Hepatocyte (in vitro differentiated cells): ENCODE measurements at regions not wholly inside any gene's neighbourhood (a gene's known extent, or its start where the extent isn't known, plus 50 kb on each side); places are given as distances from the start of the nearest gene placed in this dataset.

ENCODE experiments used
- DNase-seq: peaks from one replicate; pipeline ENCODE4 v3.0.0-alpha.2; 2016; ENCODE audit warnings: low spot score
- H2AFZ ChIP-seq: fragments of 200-600 bp; sonication (generic); 2 replicates; pipeline ENCODE4 v1.6.0; 2016; ENCODE audit warnings: antibody characterized with exemption, mild to moderate bottlenecking
- H3K27ac ChIP-seq: fragments of 200-600 bp; sonication (generic); 2 replicates; pipeline ENCODE4 v1.5.1; 2016; ENCODE audit warnings: mild to moderate bottlenecking
- H3K27me3 ChIP-seq: fragments of 200-600 bp; sonication (generic); 2 replicates; pipeline ENCODE4 v1.6.1; 2016
- H3K36me3 ChIP-seq: fragments of 200-600 bp; sonication (generic); replicated peaks from 2 replicates; pipeline ENCODE4 v1.5.1; 2016; ENCODE audit warnings: low read depth; ENCODE audit not compliant: insufficient read depth
- H3K4me1 ChIP-seq: fragments of 200-600 bp; sonication (generic); 2 replicates; pipeline ENCODE4 v1.5.1; 2016; ENCODE audit warnings: mild to moderate bottlenecking, moderate library complexity; ENCODE audit not compliant: insufficient read depth
- H3K4me2 ChIP-seq: fragments of 200-600 bp; sonication (generic); 2 replicates; pipeline ENCODE4 v1.6.0; 2016
- H3K4me3 ChIP-seq: fragments of 200-600 bp; sonication (generic); 2 replicates; pipeline ENCODE4 v1.5.1; 2016; ENCODE audit warnings: mild to moderate bottlenecking
- H3K79me2 ChIP-seq: fragments of 200-600 bp; sonication (generic); 2 replicates; pipeline ENCODE4 v1.6.0; 2017; ENCODE audit warnings: mild to moderate bottlenecking
- H3K9me2 ChIP-seq: fragments of 200-600 bp; sonication (generic); replicated peaks from 2 replicates; pipeline ENCODE4 v1.6.0; 2017; ENCODE audit warnings: mild to moderate bottlenecking; ENCODE audit not compliant: insufficient read depth
- H3K9me3 ChIP-seq: fragments of 200-600 bp; sonication (generic); 2 replicates; pipeline ENCODE4 v1.5.1; 2016; ENCODE audit warnings: low read depth, mild to moderate bottlenecking
- H4K20me1 ChIP-seq: fragments of 200-600 bp; sonication (generic); 2 replicates; pipeline ENCODE4 v1.6.0; 2016; ENCODE audit warnings: mild to moderate bottlenecking; ENCODE audit not compliant: insufficient read depth, poor library complexity, severe bottlenecking
- EZH2 ChIP-seq: fragments of 200-600 bp; sonication (generic); IDR thresholded peaks from 2 replicates; pipeline ENCODE4 v1.6.1; 2016; ENCODE audit warnings: antibody characterized with exemption, mild to moderate bottlenecking, borderline replicate concordance
- EZH2phosphoT487 ChIP-seq: fragments of 200-600 bp; sonication (generic); IDR thresholded peaks from one replicate; pipeline ENCODE4 v1.6.1; 2018; ENCODE audit warnings: antibody characterized with exemption, mild to moderate bottlenecking, low read depth, moderate library complexity; ENCODE audit not compliant: unreplicated experiment, severe bottlenecking
- WGBS: methylation state at CpG from one replicate; pipeline ENCODE4 v1.1.6; 2016; ENCODE audit warnings: low lambda C conversion rate; ENCODE audit errors: missing lambda C conversion rate; 5-methylcytosine and 5-hydroxymethylcytosine counted together
- TF ChIP-seq, protein P1 (sequence below): fragments of 200-600 bp; sonication (generic); IDR thresholded peaks from 2 replicates; pipeline ENCODE4 v1.5.1; 2016; ENCODE audit warnings: antibody characterized with exemption, mild to moderate bottlenecking; ENCODE audit not compliant: poor library complexity

DNA sequence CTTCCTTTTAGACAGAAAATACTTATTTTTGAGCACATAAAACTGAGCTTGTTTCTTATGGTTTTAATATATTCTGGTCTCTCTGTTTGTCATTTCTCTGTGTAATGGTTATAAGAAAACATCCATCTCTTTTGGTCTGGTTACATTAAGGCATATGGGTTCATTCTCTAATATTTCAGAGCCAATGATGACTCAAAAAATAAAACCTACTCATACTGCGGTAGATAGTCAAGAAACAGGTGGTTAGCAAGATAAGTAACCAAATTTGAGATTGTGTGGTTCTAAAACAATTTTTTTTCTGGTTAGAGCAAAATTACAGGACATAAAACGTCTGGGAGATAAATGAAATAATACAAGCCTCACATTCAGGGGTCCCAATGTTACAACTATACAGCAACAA lies 654.5 kb downstream of the STIM2 start:
- Histone ChIP-seq H3K9me2 (no peaks in the 10 kb centered on the region), H3K4me1 (no peaks in the 10 kb centered on the region), H3K27me3 (no peaks in the 10 kb centered on the region), H3K36me3 (no peaks in the 10 kb centered on the region), H4K20me1 (no peaks in the 10 kb centered on the region), H3K79me2 (no peaks in the 10 kb centered on the region), H3K27ac (no peak overlapping the region), H3K4me3 (no peak overlapping the region), H2AFZ (no peak overlapping the region), H3K9me3 (no peaks in the 10 kb centered on the region), H3K4me2 (no peak overlapping the region)
- 71% methylated on average over 2 of the region's 2 CpGs for WGBS
- DNase-seq = no peak
- TF ChIP-seq, protein P1, sequence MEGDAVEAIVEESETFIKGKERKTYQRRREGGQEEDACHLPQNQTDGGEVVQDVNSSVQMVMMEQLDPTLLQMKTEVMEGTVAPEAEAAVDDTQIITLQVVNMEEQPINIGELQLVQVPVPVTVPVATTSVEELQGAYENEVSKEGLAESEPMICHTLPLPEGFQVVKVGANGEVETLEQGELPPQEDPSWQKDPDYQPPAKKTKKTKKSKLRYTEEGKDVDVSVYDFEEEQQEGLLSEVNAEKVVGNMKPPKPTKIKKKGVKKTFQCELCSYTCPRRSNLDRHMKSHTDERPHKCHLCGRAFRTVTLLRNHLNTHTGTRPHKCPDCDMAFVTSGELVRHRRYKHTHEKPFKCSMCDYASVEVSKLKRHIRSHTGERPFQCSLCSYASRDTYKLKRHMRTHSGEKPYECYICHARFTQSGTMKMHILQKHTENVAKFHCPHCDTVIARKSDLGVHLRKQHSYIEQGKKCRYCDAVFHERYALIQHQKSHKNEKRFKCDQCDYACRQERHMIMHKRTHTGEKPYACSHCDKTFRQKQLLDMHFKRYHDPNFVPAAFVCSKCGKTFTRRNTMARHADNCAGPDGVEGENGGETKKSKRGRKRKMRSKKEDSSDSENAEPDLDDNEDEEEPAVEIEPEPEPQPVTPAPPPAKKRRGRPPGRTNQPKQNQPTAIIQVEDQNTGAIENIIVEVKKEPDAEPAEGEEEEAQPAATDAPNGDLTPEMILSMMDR = no peak
- TF ChIP-seq EZH2 (no peak), EZH2phosphoT487 (no peak)

DNA sequence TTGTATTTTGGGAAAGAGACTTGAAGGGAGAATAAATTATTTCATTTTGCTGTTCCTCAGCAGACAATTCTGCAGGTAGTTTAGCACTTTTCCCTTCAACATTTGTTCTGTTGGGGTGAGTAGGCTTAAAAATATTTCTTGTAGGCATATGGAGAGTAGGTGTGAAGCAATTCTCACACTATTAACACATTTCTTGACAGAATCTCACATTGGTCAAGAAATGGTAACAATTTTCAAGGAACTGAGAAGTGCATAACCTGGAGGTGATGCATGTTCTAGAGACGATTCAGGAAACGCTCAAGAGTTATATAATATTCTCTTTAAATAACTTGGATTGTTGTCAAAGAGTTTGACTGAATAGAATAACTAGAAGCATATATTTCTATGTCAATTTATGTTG lies 658.2 kb downstream of the STIM2 start:
- DNase-seq = no peak
- H3K9me3 ChIP-seq = no peaks in the 10 kb centered on the region
- H3K4me1 ChIP-seq = no peaks in the 10 kb centered on the region
- H4K20me1 ChIP-seq = no peaks in the 10 kb centered on the region
- no peaks in the 10 kb centered on the region for H3K27me3 ChIP-seq
- no peaks in the 10 kb centered on the region for H3K36me3 ChIP-seq
- no peak overlapping the region for H2AFZ ChIP-seq
- H3K79me2 ChIP-seq = no peaks in the 10 kb centered on the region
- no peak overlapping the region for H3K27ac ChIP-seq
- WGBS = 73% methylated on average over 2 of the region's 2 CpGs
- H3K4me3 ChIP-seq = no peak overlapping the region
- TF ChIP-seq EZH2phosphoT487 = no peak
- TF ChIP-seq EZH2 = no peak
- TF ChIP-seq, protein P1 = no peak
- no peak overlapping the region for H3K4me2 ChIP-seq
- no peaks in the 10 kb centered on the region for H3K9me2 ChIP-seq

DNA sequence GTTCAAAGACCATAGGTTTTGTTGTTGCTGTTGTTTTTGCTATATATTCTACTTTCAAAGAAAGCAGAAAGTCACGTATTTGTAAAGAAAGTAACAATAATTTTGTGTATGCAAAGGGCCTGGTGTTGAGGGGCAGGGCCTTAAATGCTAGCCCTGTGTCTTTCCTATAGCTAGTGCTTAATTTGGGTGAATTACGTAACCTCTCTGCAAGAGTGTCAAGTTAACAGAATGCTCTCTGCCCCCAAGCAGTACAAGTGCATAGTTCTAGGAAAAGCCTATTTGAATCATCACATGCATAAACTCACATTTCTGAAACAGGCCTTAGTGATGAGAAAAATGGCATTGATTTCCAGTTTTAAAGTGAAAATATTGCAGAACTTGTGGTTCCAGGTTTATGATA lies 663.6 kb downstream of the STIM2 start:
- Histone ChIP-seq H4K20me1 (no peaks in the 10 kb centered on the region), H3K9me3 (no peaks in the 10 kb centered on the region), H3K36me3 (no peaks in the 10 kb centered on the region), H3K27me3 (no peaks in the 10 kb centered on the region), H3K27ac (no peak overlapping the region), H2AFZ (no peak overlapping the region), H3K4me3 (no peak overlapping the region), H3K4me2 (no peak overlapping the region), H3K79me2 (no peaks in the 10 kb centered on the region), H3K9me2 (no peaks in the 10 kb centered on the region), H3K4me1 (no peaks in the 10 kb centered on the region)
- no peak for DNase-seq
- no peak for TF ChIP-seq EZH2phosphoT487
- TF ChIP-seq EZH2 = no peak
- TF ChIP-seq, protein P1 = no peak
- whole genome bisulfite sequencing = 71% methylated on average over 2 of the region's 2 CpGs

DNA sequence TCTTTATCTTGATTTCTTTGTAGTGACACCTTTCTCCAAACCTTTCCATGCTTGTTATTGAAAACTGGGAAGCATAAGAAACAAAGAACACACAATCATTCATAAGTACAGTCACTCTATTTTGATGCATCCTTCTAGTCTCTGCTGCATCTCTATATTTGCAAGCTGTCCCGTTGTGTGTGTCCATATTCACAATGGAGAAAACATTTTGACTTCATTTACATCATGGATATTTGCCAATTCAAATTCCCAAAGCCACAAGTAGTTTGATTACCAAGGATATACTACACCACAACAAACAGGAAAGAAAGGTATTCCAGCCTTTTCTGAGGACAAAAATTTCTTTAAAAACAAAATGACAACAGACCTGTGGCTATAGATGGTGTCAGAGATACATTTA lies 673.8 kb downstream of the STIM2 start:
- Histone ChIP-seq H3K27me3 (no peaks in the 10 kb centered on the region), H3K4me3 (no peak overlapping the region), H2AFZ (no peak overlapping the region), H3K27ac (no peak overlapping the region), H3K79me2 (no peaks in the 10 kb centered on the region), H4K20me1 (no peaks in the 10 kb centered on the region), H3K9me2 (no peaks in the 10 kb centered on the region), H3K4me1 (no peaks in the 10 kb centered on the region), H3K36me3 (no peaks in the 10 kb centered on the region), H3K4me2 (no peak overlapping the region), H3K9me3 (no peaks in the 10 kb centered on the region)
- no peak for TF ChIP-seq EZH2
- TF ChIP-seq EZH2phosphoT487 = no peak
- TF ChIP-seq, protein P1 = no peak
- DNase-seq = no peak
- 79% methylated on average over 1 of the region's 1 CpG for WGBS
